ENCODE measurements at regions not wholly inside any gene's neighbourhood (a gene's known extent, or its start where the extent isn't known, plus 50 kb on each side); places are given as distances from the start of the nearest gene placed in this dataset.

DNA sequence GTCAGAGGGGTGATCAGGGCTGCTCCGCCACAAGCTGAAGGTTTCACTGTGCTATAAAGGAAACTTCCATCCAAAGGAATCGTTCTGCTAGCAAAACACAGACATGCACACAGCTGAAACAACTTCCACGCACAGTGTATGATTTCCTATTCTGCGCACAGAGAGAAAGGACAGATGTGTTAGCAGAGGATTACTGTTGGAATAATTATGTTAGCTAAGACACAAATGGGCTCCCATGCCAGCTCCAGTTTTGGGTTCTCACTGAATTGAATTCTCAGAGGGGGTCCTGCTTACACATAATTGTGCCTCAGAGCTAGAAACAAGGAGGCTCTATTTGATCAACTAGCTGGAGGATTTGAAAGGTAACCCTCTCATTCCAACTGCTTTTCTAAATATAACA lies 352.4 kb downstream of the IRX2 start:
- 56% methylated on average over 4 of the region's 4 CpGs for WGBS
- Histone ChIP-seq H3K36me3 (no peaks in the 10 kb centered on the region), H3K27ac (no peak overlapping the region), H3K9me3 (no peaks in the 10 kb centered on the region), H3K4me3 (no peak overlapping the region), H3K27me3 (replicated peaks; ENCODE audit: insufficient read depth) (no peaks in the 10 kb centered on the region), H3K4me1 (replicated peaks) (no peaks in the 10 kb centered on the region)
- TF ChIP-seq POLR2AphosphoS5 (IDR thresholded peaks at IDR 0.05) (no peak), POLR2A (IDR thresholded peaks at IDR 0.05) (no peak)
- TF ChIP-seq, protein P1, sequence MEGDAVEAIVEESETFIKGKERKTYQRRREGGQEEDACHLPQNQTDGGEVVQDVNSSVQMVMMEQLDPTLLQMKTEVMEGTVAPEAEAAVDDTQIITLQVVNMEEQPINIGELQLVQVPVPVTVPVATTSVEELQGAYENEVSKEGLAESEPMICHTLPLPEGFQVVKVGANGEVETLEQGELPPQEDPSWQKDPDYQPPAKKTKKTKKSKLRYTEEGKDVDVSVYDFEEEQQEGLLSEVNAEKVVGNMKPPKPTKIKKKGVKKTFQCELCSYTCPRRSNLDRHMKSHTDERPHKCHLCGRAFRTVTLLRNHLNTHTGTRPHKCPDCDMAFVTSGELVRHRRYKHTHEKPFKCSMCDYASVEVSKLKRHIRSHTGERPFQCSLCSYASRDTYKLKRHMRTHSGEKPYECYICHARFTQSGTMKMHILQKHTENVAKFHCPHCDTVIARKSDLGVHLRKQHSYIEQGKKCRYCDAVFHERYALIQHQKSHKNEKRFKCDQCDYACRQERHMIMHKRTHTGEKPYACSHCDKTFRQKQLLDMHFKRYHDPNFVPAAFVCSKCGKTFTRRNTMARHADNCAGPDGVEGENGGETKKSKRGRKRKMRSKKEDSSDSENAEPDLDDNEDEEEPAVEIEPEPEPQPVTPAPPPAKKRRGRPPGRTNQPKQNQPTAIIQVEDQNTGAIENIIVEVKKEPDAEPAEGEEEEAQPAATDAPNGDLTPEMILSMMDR (IDR thresholded peaks at IDR 0.05): no peak
- no peak for DNase-seq (ENCODE audit: low spot score)
- intact Hi-C loops (cut with DNase I): no loop called here

DNA sequence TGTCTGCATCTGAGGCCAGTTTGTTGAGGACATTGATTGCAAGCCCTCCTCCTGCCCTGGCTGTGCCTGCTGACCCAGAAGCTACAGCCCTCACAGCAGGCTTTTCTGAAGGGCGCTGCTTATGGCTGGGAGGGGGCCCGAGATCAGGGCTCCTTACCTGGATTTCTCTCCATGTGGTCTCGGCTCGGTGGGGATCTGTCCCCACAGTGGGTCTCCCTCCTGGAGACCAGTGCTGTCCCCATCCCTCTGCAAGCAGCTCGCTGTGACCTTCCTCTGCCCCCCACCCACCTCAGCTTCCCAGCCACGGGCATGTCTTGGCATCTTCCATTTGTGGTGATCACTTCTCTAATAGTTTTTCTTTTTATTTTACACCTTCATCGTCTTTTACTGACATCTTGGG lies 357.9 kb downstream of the IRX2 start:
- Histone ChIP-seq H3K9me3 (no peaks in the 10 kb centered on the region), H3K4me3 (no peak overlapping the region), H3K4me1 (replicated peaks) (no peaks in the 10 kb centered on the region), H3K36me3 (no peaks in the 10 kb centered on the region), H3K27me3 (replicated peaks; ENCODE audit: insufficient read depth) (no peaks in the 10 kb centered on the region), H3K27ac (no peak overlapping the region)
- no peak for DNase-seq (ENCODE audit: low spot score)
- TF ChIP-seq POLR2A (IDR thresholded peaks at IDR 0.05) (no peak), POLR2AphosphoS5 (IDR thresholded peaks at IDR 0.05) (no peak)
- TF ChIP-seq, protein P1 (IDR thresholded peaks at IDR 0.05): no peak
- intact Hi-C loops (cut with DNase I): no loop called here
- WGBS: 80% methylated on average over 7 of the region's 7 CpGs

DNA sequence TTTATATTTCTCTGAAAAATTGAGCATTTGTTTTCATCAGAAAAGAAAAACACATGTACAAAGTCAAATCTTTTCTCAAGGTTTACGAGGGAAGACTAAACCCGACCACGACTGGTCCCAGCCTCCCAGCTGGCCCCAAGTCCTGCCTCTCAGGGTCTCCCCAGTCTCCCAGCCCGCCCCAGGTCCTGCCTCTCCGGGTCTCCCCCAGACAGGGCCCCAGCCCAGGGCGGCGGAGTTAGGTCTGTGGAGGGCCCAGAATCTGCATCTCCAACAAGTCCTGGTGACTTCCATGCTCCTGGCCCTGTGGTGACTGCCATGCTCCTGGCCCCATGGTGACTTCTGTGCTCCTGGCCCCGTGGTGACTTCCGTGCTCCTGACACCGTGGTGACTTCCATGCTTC lies 359.9 kb downstream of the IRX2 start:
- 77% methylated on average over 10 of the region's 10 CpGs for WGBS
- no peaks in the 10 kb centered on the region for H3K9me3 ChIP-seq

DNA sequence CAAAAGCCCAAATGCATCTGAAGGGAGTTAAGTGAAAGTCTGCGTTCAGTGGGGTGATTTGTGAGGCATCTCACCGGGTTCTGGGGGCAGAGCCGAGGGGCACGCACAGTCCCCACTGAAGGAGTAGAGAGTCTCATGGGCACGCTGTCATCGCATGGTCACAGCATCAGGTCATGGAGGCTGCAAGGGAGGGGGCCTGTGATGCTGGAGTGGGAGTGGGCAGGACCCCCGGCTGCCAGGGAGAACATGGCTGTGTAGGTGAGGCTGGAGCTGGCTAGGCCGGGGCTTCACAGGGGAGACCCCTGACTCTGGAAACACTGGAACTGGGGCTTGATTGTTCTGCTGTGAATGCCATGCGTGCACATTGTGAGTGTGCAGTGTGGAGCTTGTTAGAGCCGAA lies 360.5 kb downstream of the IRX2 start:
- Histone ChIP-seq H3K9me3 (no peaks in the 10 kb centered on the region), H3K27me3 (replicated peaks; ENCODE audit: insufficient read depth) (no peaks in the 10 kb centered on the region), H3K36me3 (no peaks in the 10 kb centered on the region), H3K4me3 (no peak overlapping the region), H3K27ac (no peak overlapping the region), H3K4me1 (replicated peaks) (no peaks in the 10 kb centered on the region)
- intact Hi-C loops (cut with DNase I): no loop called here
- no peak for DNase-seq (ENCODE audit: low spot score)
- WGBS: 94% methylated on average over 10 of the region's 10 CpGs
- TF ChIP-seq POLR2AphosphoS5 (IDR thresholded peaks at IDR 0.05): no peak
- TF ChIP-seq, protein P1 (IDR thresholded peaks at IDR 0.05): no peak
- no peak for TF ChIP-seq POLR2A (IDR thresholded peaks at IDR 0.05)

More for the DNA sequence above, 359.9 kb downstream of the IRX2 start:
- Histone ChIP-seq H3K27ac (no peak overlapping the region), H3K4me3 (no peak overlapping the region), H3K4me1 (replicated peaks) (no peaks in the 10 kb centered on the region), H3K27me3 (replicated peaks; ENCODE audit: insufficient read depth) (no peaks in the 10 kb centered on the region), H3K36me3 (no peaks in the 10 kb centered on the region)
- intact Hi-C loops (cut with DNase I): no loop called here
- TF ChIP-seq POLR2A (IDR thresholded peaks at IDR 0.05) (no peak), POLR2AphosphoS5 (IDR thresholded peaks at IDR 0.05) (no peak)
- TF ChIP-seq, protein P1 (IDR thresholded peaks at IDR 0.05): no peak
- DNase-seq (ENCODE audit: low spot score): no peak

DNA sequence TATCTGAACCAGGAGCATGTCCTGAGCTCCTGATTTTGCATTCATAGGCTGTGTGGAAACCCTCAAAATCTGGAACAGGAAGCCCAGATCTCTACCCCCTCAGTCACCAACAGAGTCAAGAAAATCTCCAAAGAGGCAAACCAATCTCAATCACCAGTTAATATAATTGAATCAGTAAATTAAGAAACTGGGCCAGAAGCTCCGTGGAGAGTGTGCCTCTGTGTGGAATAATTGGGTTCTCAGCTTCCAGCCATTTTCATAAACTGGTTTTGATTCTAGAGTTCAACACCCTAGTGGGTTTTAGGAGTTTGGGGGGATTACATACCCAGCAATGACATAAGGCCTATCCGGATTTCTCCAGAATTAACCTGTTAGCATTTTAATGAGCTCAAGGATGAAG lies 362.9 kb downstream of the IRX2 start:
- WGBS: 85% methylated on average over 2 of the region's 2 CpGs
- H3K4me1 ChIP-seq (replicated peaks): no peaks in the 10 kb centered on the region
- DNase-seq (ENCODE audit: low spot score): no peak
- intact Hi-C loops (cut with DNase I): no loop called here
- H3K9me3 ChIP-seq: no peaks in the 10 kb centered on the region
- no peaks in the 10 kb centered on the region for H3K36me3 ChIP-seq
- TF ChIP-seq, protein P1 (IDR thresholded peaks at IDR 0.05): no peak
- TF ChIP-seq POLR2A (IDR thresholded peaks at IDR 0.05) (no peak), POLR2AphosphoS5 (IDR thresholded peaks at IDR 0.05) (no peak)
- H3K27ac ChIP-seq: no peak overlapping the region
- no peaks in the 10 kb centered on the region for H3K27me3 ChIP-seq (replicated peaks; ENCODE audit: insufficient read depth)
- H3K4me3 ChIP-seq: no peak overlapping the region
